Gastroesophageal sphincter (tissue), 2 donors: ENCODE measurements at regions not wholly inside any gene's neighbourhood (a gene's known extent, or its start where the extent isn't known, plus 50 kb on each side); places are given as distances from the start of the nearest gene placed in this dataset.

Experiments
- EP300 ChIP-seq: sonication (generic); formaldehyde crosslinking; IDR thresholded peaks from one replicate; pipeline ENCODE4 v1.6.1; 2017; ENCODE audit warnings: antibody characterized with exemption, mild to moderate bottlenecking
- POLR2A ChIP-seq, 2 donors: fragments of 450-650 bp; IDR thresholded peaks; one replicate each; pipeline ENCODE4 v1.6.1; 2017; ENCODE audit warnings: antibody characterized with exemption in 2 of 2, mild to moderate bottlenecking in 2 of 2, moderate library complexity in 1 of 2

DNA sequence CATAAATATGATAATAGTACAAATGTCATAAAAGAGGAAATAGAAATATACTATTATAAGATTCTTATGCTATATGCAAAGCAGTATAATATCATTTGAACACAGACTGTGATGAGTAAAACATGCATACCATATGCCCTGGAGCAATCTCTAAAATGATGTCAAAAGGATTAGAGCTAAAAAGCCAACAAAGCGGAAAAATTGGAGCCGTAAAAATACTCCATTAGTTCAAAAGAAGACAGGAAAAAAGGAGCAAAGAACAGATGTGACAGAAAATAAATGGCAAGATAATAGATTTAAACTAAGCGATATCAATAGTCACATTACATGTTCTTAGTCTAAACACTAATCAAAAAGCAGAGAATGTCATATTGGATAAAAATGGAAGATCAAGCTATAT is 191.0 kb upstream of the PLPP4 start:
- TF ChIP-seq POLR2A (IDR thresholded peaks at IDR 0.05), result no peak
- TF ChIP-seq EP300, result no peak
